Natural killer cell treated with Interleukin-12 subunit alpha and Interleukin-12 subunit beta and Interleukin-15 and Interleukin-18, amount 100 ng/mL, for 72 hours (primary cell): ENCODE measurements at regions not wholly inside any gene's neighbourhood (a gene's known extent, or its start where the extent isn't known, plus 50 kb on each side); places are given as distances from the start of the nearest gene placed in this dataset.
A peak's percentile ranks its signal among the peaks of the same experiment; 100 is the strongest.

Experiments
- ATAC-seq, 2 donors: fragments of 150-1000 bp; cut with Tn5 transposase in 1 of 2; sonication (Bioruptor Pico), chemical (Tn5 transposase) in 1 of 2; 2 replicates each; pipeline ENCODE4 v1.10.0; 2021
- DNase-seq: peaks from one replicate; pipeline ENCODE4 v3.0.0; 2022; ENCODE audit warnings: low spot score
- H3K27ac Mint-ChIP-seq, 2 donors: 1 replicate in 1 of 2; 2 replicates in 1 of 2; pipeline ENCODE4 v1.8.0; 2022; ENCODE audit warnings: mixed read lengths in 2 of 2, mild to moderate bottlenecking in 1 of 2, moderate library complexity in 1 of 2
- H3K27me3 Mint-ChIP-seq, 2 donors: 1 replicate in 1 of 2; 2 replicates in 1 of 2; pipeline ENCODE4 v1.8.0; 2022; ENCODE audit warnings: mixed read lengths in 2 of 2
- H3K36me3 Mint-ChIP-seq: one replicate; pipeline ENCODE4 v1.8.0; 2022; ENCODE audit warnings: mixed read lengths
- H3K4me1 Mint-ChIP-seq, 2 donors: 1 replicate in 1 of 2; 2 replicates in 1 of 2; pipeline ENCODE4 v1.8.0; 2022; ENCODE audit warnings: low read depth in 2 of 2, mixed read lengths in 2 of 2, mild to moderate bottlenecking in 1 of 2
- H3K4me3 Mint-ChIP-seq: one replicate; pipeline ENCODE4 v1.8.0; 2022; ENCODE audit warnings: mixed read lengths
- H3K9me3 Mint-ChIP-seq: 2 replicates; pipeline ENCODE4 v1.8.0; 2022; ENCODE audit warnings: mixed read lengths

GRCh38 chr13:50361282-50361681, 346.0 kb downstream of the KCNRG start:
- no peak for DNase-seq
- H3K27ac Mint-ChIP-seq = peak overlapping the region; percentile 48 to 85
- H3K36me3 Mint-ChIP-seq = no peaks in the 10 kb centered on the region
- peak overlapping the region; percentile 49 for H3K4me3 Mint-ChIP-seq
- no peaks in the 10 kb centered on the region for H3K9me3 Mint-ChIP-seq
- ATAC-seq = peak in 1 of 2 donors; percentile 57
- H3K4me1 Mint-ChIP-seq = peaks cover 44 to 48% of the 10 kb centered on the region in 2 donors
- no peaks in the 10 kb centered on the region for H3K27me3 Mint-ChIP-seq

DNA sequence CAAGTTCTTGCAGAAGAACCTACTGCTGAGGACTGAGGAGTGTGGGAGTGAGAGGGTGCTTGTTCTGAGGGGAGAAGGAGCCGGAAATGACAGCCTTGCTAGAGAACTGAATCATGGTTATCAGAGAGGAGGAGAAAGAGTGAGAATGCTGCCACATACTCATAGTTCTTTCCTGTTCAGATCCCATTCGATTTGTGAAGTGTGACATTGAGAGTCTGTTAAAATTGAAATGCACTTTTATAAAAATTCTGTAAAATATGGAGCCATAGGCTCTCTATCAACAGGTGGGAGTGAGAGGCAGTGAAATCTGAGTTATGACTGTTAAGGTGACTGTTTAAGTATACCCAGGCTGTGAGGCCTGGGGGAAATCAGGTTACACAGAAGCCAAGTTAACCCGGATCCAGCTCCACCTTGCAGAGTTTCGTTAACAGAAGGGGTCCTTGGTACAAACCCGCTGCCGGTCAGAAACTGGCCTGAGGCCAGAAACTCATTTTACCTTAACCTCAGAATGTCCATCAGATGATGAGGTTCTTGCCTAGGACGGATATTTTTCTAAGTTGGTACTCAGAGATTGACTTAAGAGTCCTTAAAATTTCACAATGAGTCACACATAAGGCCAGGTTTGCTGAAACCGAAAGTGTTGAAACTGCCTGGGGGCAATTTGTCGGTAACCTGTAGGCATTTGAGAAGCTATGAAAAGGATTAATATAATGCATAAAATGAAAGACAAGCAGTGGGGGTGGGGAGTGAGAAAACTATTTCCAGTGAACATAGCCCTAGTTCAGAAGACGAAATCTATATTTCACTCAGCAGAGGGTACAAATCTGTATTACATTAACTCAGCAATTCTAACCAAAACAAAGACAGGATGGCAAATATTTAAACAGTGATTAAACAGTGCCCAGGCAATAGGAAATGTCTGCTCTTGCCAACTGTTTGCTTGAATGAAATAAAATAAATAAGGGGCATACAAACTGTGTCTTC, 350.5 kb downstream of the KCNRG start:
- peak overlapping the region; percentile 90 to 95 for H3K27ac Mint-ChIP-seq
- ATAC-seq (peak; percentile 61 to 71), DNase-seq (peak; percentile 74)
- peaks cover 10% of the 10 kb centered on the region for H3K36me3 Mint-ChIP-seq
- peaks cover 69 to 73% of the 10 kb centered on the region in 2 donors for H3K4me1 Mint-ChIP-seq
- H3K4me3 Mint-ChIP-seq = peak overlapping the region; percentile 87
- peaks cover 9% of the 10 kb centered on the region for H3K9me3 Mint-ChIP-seq
- peaks cover 2 to 5% of the 10 kb centered on the region in 2 donors for H3K27me3 Mint-ChIP-seq

DNA sequence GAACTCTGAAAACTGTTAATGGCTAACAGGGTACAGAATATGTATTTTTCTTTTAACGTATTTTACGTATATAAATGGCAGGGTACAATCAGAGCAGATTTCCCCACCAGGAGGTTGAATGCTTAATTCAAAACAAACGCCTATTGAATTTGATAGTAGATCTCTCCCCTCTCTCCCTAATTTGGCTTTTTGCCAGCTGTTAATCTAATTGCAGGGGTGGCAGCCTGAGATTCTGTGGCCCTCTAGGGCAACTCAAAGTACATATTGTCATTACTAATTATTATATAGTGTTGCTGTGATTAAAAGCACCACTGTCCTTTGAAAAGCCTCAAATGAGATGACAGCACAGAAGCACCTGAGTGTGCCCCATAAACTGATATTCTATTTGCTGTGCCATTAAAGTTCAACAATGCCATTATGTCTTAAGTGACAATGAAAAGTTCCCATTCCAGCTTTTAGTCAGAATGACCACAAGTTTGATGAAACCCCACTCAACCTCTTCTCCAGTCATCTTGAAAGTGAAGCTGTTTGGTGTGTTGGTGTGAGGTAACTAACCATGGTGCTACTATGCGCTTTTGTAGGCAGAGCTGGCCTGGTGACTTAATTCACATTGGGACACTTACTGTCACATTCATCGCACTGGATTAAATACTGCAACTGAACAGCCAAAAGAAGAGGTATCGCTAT, 351.4 kb downstream of the KCNRG start:
- peaks cover 12% of the 10 kb centered on the region for H3K9me3 Mint-ChIP-seq
- peak overlapping the region; percentile 87 for H3K4me3 Mint-ChIP-seq
- H3K36me3 Mint-ChIP-seq = peaks cover 13% of the 10 kb centered on the region
- H3K4me1 Mint-ChIP-seq = peaks cover 67 to 68% of the 10 kb centered on the region in 2 donors
- peaks cover 5 to 12% of the 10 kb centered on the region in 2 donors for H3K27me3 Mint-ChIP-seq
- peak; percentile 89 for DNase-seq
- ATAC-seq = peak; percentile 84 to 93
- H3K27ac Mint-ChIP-seq = peak overlapping the region; percentile 90 to 95

DNA sequence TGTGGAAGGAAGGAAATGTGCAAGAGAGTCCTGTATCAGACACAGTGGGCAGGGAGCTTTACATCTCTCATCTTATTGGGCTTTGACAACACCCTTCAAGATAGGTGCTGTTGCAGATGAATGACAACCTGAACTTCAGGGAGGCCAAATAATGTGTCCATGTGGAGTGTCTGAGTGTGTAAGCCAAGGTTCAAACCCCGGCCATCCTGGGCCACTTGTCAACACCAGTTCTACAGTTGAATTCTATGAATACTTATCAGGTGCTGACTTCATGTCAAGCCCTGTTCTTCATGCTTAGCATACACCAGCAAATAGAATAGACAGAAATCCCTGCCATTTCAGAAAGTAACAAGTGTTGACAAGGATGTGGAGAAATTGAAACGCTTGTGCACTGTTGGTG, 354.4 kb downstream of the KCNRG start:
- no peak for ATAC-seq
- H3K36me3 Mint-ChIP-seq = peaks cover 13% of the 10 kb centered on the region
- DNase-seq = no peak
- peaks cover 58 to 64% of the 10 kb centered on the region in 2 donors for H3K4me1 Mint-ChIP-seq
- peaks cover 5 to 15% of the 10 kb centered on the region in 2 donors for H3K27me3 Mint-ChIP-seq
- peaks cover 12% of the 10 kb centered on the region for H3K9me3 Mint-ChIP-seq
- peak overlapping the region; percentile 84 for H3K4me3 Mint-ChIP-seq
- peak overlapping the region; percentile 90 to 95 for H3K27ac Mint-ChIP-seq

DNA sequence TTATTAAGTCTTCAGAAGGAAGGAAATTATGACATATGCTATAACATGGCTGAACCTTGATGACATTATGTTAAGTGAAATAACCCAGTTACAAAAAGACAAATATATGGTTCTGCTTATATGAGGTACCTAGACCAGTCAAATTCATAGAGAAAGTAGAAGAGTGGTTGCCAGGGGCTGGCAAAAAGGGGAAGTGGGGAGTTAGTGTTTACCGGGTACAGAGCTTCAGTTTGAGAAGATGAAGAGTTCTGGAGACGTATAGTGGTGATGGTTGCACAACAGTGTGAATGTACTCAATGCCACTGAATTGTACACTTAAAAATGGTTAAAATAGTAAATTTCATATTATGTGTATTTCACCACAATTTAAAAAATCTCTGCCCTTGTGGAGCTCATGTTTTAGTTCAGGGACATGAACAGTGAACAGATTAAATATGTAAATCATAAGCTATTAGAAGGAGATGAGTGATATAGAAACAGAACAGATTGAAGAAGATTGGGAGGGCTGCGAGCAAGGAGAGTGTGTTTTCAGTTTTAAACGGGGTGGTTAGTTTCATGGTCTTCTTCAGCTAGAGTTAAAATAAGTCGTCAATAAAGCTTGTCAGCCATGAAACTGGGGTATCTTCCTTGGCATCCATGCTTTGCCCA, 355.2 kb downstream of the KCNRG start:
- Mint-ChIP-seq H3K9me3 (peaks cover 12% of the 10 kb centered on the region), H3K36me3 (peaks cover 13% of the 10 kb centered on the region), H3K4me3 (peak overlapping the region; percentile 84), H3K27ac (peak overlapping the region; percentile 90 to 95), H3K4me1 (peaks cover 52 to 57% of the 10 kb centered on the region in 2 donors), H3K27me3 (peaks cover 5 to 16% of the 10 kb centered on the region in 2 donors)
- ATAC-seq (peak; percentile 67 to 72), DNase-seq (no peak)

DNA sequence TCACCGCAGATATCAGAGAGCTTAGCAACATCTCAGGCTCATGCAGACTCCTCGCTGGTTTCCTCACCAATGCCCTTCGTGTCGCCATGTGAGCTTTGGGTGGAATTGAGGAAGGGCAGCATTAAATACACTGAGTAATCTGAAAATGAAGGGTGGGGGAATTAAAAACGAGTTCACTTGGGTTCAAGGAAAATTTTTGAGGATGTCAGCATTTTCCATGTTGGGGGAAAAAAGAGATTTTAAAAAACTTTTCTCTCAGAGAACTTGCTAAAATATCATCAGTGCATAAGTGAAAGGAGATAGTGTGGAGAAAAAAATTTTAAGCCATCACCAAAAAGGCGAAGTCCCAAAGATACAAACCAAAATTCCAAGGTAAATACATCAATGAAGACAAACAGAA, 359.3 kb downstream of the KCNRG start:
- ATAC-seq (no peak), DNase-seq (no peak)
- Mint-ChIP-seq H3K4me1 (peaks cover 26 to 29% of the 10 kb centered on the region in 2 donors), H3K27me3 (peaks cover 5 to 21% of the 10 kb centered on the region in 2 donors), H3K9me3 (peaks cover 8% of the 10 kb centered on the region), H3K36me3 (peaks cover 8% of the 10 kb centered on the region), H3K4me3 (no peak overlapping the region), H3K27ac (no peak overlapping the region)

DNA sequence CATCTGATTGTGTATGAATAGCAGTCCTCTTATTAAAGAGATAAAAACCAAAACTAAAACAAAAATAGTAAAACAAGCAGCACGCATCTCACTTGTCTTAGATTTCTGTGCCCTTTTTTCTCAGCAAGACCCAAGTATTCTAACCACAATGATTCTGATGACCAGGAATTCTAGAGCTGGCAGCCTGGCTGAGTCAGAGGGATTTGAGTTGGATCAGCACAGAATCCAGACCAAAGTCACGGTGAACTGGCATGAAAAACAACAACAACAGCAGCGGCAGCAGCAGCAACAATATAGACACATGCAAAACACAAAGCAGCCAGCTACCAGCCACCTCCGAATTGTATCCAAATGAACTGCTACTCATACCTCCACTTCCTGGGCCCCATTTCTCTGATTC, 360.5 kb downstream of the KCNRG start:
- peak overlapping the region in 1 of 2 donors; percentile 74 for H3K27ac Mint-ChIP-seq
- H3K9me3 Mint-ChIP-seq = peaks cover 6% of the 10 kb centered on the region
- peaks cover 2 to 15% of the 10 kb centered on the region in 2 donors for H3K27me3 Mint-ChIP-seq
- H3K36me3 Mint-ChIP-seq = peaks cover 10% of the 10 kb centered on the region
- H3K4me1 Mint-ChIP-seq = peaks cover 13 to 17% of the 10 kb centered on the region in 2 donors
- DNase-seq (no peak), ATAC-seq (no peak)
- no peak overlapping the region for H3K4me3 Mint-ChIP-seq

- Mint-ChIP-seq H3K9me3 (peaks cover 8% of the 10 kb centered on the region), H3K4me1 (peaks cover 7 to 10% of the 10 kb centered on the region in 2 donors), H3K27ac (no peak overlapping the region), H3K27me3 (peaks cover 0 to 7% of the 10 kb centered on the region in 2 donors), H3K4me3 (no peak overlapping the region), H3K36me3 (peaks cover 16% of the 10 kb centered on the region)
- ATAC-seq = no peak
- DNase-seq = no peak
These were observed 361.8 kb downstream of the KCNRG start for GRCh38 chr13:50376895-50377575.

GRCh38 chr13:50377726-50378270, 362.6 kb downstream of the KCNRG start:
- H3K36me3 Mint-ChIP-seq = peaks cover 22% of the 10 kb centered on the region
- H3K4me3 Mint-ChIP-seq = no peak overlapping the region
- ATAC-seq = no peak
- H3K9me3 Mint-ChIP-seq = peaks cover 11% of the 10 kb centered on the region
- peak overlapping the region in 1 of 2 donors; percentile 25 for H3K27ac Mint-ChIP-seq
- DNase-seq = no peak
- H3K27me3 Mint-ChIP-seq = peaks cover 0 to 7% of the 10 kb centered on the region in 2 donors
- peaks cover 10 to 12% of the 10 kb centered on the region in 2 donors for H3K4me1 Mint-ChIP-seq

DNA sequence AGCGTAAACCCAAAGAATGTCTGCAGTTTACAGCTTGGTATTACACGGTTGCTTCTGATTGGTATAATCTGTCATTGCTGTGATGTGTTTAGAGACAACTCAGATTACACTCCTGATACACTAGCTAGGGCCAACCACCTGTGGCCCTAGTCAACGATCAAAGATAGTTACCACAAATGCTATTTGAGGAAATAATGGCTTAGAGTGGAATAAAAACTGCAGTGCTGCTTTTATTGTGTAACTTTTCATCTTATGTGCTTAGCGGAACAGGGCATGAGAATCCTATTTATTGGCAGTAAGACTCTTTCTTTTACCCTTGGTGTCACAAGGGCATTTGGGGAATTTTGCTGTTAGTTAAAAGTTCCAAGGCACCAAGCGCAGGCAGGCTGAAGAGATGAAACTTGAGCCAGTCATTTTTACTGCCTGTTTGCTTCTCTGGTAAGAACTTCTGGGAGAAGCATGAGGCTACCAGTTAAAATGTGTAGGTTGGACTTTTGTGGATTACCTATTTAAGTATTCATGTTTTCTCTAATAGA, 363.3 kb downstream of the KCNRG start:
- peaks cover 10 to 13% of the 10 kb centered on the region in 2 donors for H3K4me1 Mint-ChIP-seq
- peaks cover 11% of the 10 kb centered on the region for H3K9me3 Mint-ChIP-seq
- peaks cover 0 to 7% of the 10 kb centered on the region in 2 donors for H3K27me3 Mint-ChIP-seq
- no peak for DNase-seq
- H3K4me3 Mint-ChIP-seq = no peak overlapping the region
- H3K27ac Mint-ChIP-seq = peak overlapping the region in 1 of 2 donors; percentile 25
- H3K36me3 Mint-ChIP-seq = peaks cover 22% of the 10 kb centered on the region
- no peak for ATAC-seq

- Mint-ChIP-seq H3K9me3 (peaks cover 11% of the 10 kb centered on the region), H3K27me3 (peaks cover 0 to 7% of the 10 kb centered on the region in 2 donors), H3K4me3 (no peak overlapping the region), H3K4me1 (peaks cover 12 to 19% of the 10 kb centered on the region in 2 donors), H3K36me3 (peaks cover 22% of the 10 kb centered on the region), H3K27ac (no peak overlapping the region)
- no peak for DNase-seq
- no peak for ATAC-seq
These were observed 364.3 kb downstream of the KCNRG start for GRCh38 chr13:50379584-50379983.

GRCh38 chr13:50380905-50381304, 365.7 kb downstream of the KCNRG start:
- DNase-seq (no peak), ATAC-seq (no peak)
- H3K36me3 Mint-ChIP-seq = peaks cover 22% of the 10 kb centered on the region
- H3K9me3 Mint-ChIP-seq = peaks cover 11% of the 10 kb centered on the region
- peaks cover 18 to 19% of the 10 kb centered on the region in 2 donors for H3K4me1 Mint-ChIP-seq
- no peak overlapping the region for H3K27ac Mint-ChIP-seq
- H3K27me3 Mint-ChIP-seq = peaks cover 0 to under 1% of the 10 kb centered on the region in 2 donors
- H3K4me3 Mint-ChIP-seq = no peak overlapping the region
